SHP77 (cell line): ENCODE measurements at regions not wholly inside any gene's neighbourhood (a gene's known extent, or its start where the extent isn't known, plus 50 kb on each side); places are given as distances from the start of the nearest gene placed in this dataset.

Source experiments
- DNase-seq, 2 experiments: peaks; one replicate each; lab custom pipeline; 2025; lab: John Stamatoyannopoulos, UW

GRCh38 chr6:12383448-12383847 is 93.3 kb downstream of the EDN1 start:
- DNase-seq: no peak

GRCh38 chr6:12384357-12384912 is 94.3 kb downstream of the EDN1 start:
- no peak for DNase-seq

GRCh38 chr6:12385316-12385715 is 95.2 kb downstream of the EDN1 start:
- DNase-seq: no peak

GRCh38 chr6:12386816-12387215 is 96.7 kb downstream of the EDN1 start:
- DNase-seq: no peak

- no peak for DNase-seq
Observed at GRCh38 chr6:12391472-12391871, 101.3 kb downstream of the EDN1 start.

- DNase-seq: no peak
Observed at GRCh38 chr6:12392490-12392889, 102.3 kb downstream of the EDN1 start.

- no peak for DNase-seq
Observed at GRCh38 chr6:12393100-12393499, 102.9 kb downstream of the EDN1 start.

GRCh38 chr6:12394170-12394569 is 104.0 kb downstream of the EDN1 start:
- no peak for DNase-seq

- DNase-seq: no peak
Observed at GRCh38 chr6:12395898-12396297, 105.7 kb downstream of the EDN1 start.

- no peak for DNase-seq
Observed at GRCh38 chr6:12401200-12401599, 111.0 kb downstream of the EDN1 start.

- DNase-seq: no peak
Observed at GRCh38 chr6:12403201-12403826, 113.2 kb downstream of the EDN1 start.

GRCh38 chr6:12403947-12404647 is 113.9 kb downstream of the EDN1 start:
- no peak for DNase-seq

- no peak for DNase-seq
Observed at GRCh38 chr6:12404651-12405050, 114.5 kb downstream of the EDN1 start.

- DNase-seq: no peak
Observed at GRCh38 chr6:12408752-12409151, 118.6 kb downstream of the EDN1 start.

- no peak for DNase-seq
Observed at GRCh38 chr6:12410946-12411345, 120.8 kb downstream of the EDN1 start.

GRCh38 chr6:12414096-12414675 is 124.0 kb downstream of the EDN1 start:
- DNase-seq: no peak

GRCh38 chr6:12415980-12416598 is 125.9 kb downstream of the EDN1 start:
- DNase-seq: no peak

- no peak for DNase-seq
Observed at GRCh38 chr6:12417191-12417590, 127.0 kb downstream of the EDN1 start.

- no peak for DNase-seq
Observed at GRCh38 chr6:12418946-12419345, 128.8 kb downstream of the EDN1 start.

- DNase-seq: no peak
Observed at GRCh38 chr6:12419631-12420272, 129.6 kb downstream of the EDN1 start.

- no peak for DNase-seq
Observed at GRCh38 chr6:12420626-12421025, 130.5 kb downstream of the EDN1 start.

GRCh38 chr6:12421596-12421995 is 131.4 kb downstream of the EDN1 start:
- DNase-seq: no peak
